Vagina (tissue), 2 donors: ENCODE measurements at regions not wholly inside any gene's neighbourhood (a gene's known extent, or its start where the extent isn't known, plus 50 kb on each side); places are given as distances from the start of the nearest gene placed in this dataset.

Experiments used
- POLR2AphosphoS5 ChIP-seq, 2 donors: sonication (generic); formaldehyde crosslinking; IDR thresholded peaks; one replicate each; pipeline ENCODE4 v1.9.0; 2017; ENCODE audit warnings: antibody characterized with exemption in 2 of 2, mild to moderate bottlenecking in 2 of 2, low read depth in 1 of 2; ENCODE audit not compliant: insufficient read depth in 1 of 2
- TF ChIP-seq, protein P1 (sequence below), 3 experiments: fragments of 450-650 bp in 2 of 3; fragments of 200-600 bp in 1 of 3; sonication (generic) in 1 of 3; IDR thresholded peaks; one replicate each; pipeline ENCODE4 v1.5.1; 2017 to 2019; ENCODE audit warnings: antibody characterized with exemption in 3 of 3, mild to moderate bottlenecking in 2 of 3, moderate library complexity in 2 of 3

DNA sequence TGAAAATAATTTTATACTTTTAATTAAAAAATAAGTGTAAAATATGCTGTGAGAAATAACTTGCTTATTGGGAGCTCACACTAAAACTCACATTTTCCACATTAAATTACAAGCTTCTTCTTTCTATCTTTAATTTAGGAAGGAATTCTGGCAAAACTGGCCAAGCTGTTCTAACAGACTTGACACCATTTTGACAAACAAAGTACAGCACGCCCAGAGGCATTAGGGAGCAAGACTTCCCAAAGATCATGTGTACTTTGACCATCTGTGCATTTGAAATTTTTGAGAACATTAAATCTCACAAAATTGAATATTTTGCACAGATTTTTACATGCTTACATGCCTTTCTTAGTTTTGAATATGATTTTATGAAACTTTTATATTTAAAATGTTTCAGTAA is 1288.4 kb upstream of the CADM2 start:
- no peak for TF ChIP-seq POLR2AphosphoS5 (IDR thresholded peaks at IDR 0.05; ENCODE audit: insufficient read depth in 1 of 2, low read depth in 1 of 2)
- TF ChIP-seq, protein P1, sequence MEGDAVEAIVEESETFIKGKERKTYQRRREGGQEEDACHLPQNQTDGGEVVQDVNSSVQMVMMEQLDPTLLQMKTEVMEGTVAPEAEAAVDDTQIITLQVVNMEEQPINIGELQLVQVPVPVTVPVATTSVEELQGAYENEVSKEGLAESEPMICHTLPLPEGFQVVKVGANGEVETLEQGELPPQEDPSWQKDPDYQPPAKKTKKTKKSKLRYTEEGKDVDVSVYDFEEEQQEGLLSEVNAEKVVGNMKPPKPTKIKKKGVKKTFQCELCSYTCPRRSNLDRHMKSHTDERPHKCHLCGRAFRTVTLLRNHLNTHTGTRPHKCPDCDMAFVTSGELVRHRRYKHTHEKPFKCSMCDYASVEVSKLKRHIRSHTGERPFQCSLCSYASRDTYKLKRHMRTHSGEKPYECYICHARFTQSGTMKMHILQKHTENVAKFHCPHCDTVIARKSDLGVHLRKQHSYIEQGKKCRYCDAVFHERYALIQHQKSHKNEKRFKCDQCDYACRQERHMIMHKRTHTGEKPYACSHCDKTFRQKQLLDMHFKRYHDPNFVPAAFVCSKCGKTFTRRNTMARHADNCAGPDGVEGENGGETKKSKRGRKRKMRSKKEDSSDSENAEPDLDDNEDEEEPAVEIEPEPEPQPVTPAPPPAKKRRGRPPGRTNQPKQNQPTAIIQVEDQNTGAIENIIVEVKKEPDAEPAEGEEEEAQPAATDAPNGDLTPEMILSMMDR (IDR thresholded peaks at IDR 0.05) = no peak
